ENCODE measurements at regions not wholly inside any gene's neighbourhood (a gene's known extent, or its start where the extent isn't known, plus 50 kb on each side); places are given as distances from the start of the nearest gene placed in this dataset.

DNA sequence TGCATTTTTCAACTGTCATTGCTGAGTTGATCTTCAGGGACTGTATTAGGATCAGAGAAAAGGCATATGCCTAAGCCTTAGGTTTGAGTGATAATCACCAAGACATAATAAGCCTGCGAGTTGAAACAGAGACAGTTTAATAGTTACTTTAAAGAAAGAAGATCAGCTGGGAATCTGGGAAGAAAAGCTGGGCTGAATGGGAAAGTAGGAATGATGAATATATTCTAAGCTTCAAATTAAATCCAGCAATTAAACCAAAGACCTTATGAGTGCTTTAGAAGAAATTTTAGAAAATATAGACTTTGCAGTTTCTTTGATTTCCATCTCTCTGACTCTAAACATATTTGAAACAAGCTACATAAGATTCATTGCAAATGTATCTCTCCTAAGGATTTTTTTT lies 222.3 kb downstream of the ENC1 start:
- TF ChIP-seq, protein P1, sequence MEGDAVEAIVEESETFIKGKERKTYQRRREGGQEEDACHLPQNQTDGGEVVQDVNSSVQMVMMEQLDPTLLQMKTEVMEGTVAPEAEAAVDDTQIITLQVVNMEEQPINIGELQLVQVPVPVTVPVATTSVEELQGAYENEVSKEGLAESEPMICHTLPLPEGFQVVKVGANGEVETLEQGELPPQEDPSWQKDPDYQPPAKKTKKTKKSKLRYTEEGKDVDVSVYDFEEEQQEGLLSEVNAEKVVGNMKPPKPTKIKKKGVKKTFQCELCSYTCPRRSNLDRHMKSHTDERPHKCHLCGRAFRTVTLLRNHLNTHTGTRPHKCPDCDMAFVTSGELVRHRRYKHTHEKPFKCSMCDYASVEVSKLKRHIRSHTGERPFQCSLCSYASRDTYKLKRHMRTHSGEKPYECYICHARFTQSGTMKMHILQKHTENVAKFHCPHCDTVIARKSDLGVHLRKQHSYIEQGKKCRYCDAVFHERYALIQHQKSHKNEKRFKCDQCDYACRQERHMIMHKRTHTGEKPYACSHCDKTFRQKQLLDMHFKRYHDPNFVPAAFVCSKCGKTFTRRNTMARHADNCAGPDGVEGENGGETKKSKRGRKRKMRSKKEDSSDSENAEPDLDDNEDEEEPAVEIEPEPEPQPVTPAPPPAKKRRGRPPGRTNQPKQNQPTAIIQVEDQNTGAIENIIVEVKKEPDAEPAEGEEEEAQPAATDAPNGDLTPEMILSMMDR (IDR thresholded peaks at IDR 0.05): no peak
- no peak for TF ChIP-seq EZH2 (IDR thresholded peaks at IDR 0.05)
